ENCODE measurements at regions not wholly inside any gene's neighbourhood (a gene's known extent, or its start where the extent isn't known, plus 50 kb on each side); places are given as distances from the start of the nearest gene placed in this dataset.
A peak's percentile ranks its signal among the peaks of the same experiment; 100 is the strongest.

GRCh38 chr3:8156831-8157230 is 344.8 kb upstream of the LMCD1 start:
- no peak for TF ChIP-seq CTCF (IDR thresholded peaks at IDR 0.05; ENCODE audit: insufficient read depth, low read length, severe bottlenecking)
- Histone ChIP-seq H3K4me3 (ENCODE audit: low read depth, low read length) (no peak overlapping the region), H3K36me3 (ENCODE audit: control insufficient read depth, insufficient read depth, low read length) (no peaks in the 10 kb centered on the region), H3K27me3 (ENCODE audit: control insufficient read depth, insufficient read depth, low read length) (no peaks in the 10 kb centered on the region)
- FAIRE-seq = no peak
- no peak for DNase-seq (ENCODE audit: low read depth)

DNA sequence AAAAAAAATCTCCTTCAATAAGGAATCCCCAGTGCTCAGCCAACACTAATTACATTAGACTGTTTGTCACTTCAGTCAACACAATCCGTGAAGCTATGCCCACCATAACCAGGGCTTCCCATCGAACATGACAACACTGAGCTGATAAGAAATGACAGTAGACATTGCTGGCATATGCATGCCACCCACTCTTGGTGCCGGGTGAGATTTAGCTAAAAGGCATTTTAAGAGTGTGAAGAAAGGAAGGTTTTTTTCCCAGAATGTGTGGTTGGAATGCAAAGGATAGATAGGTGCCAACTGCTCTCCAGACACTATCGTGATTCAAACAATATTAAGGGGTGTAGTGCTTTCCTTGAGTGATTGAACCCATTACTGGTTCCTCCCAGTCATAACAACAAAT is 344.0 kb upstream of the LMCD1 start:
- no peaks in the 10 kb centered on the region for H3K27me3 ChIP-seq (ENCODE audit: control insufficient read depth, insufficient read depth, low read length)
- H3K4me3 ChIP-seq (ENCODE audit: low read depth, low read length) = no peak overlapping the region
- FAIRE-seq = no peak
- TF ChIP-seq CTCF (IDR thresholded peaks at IDR 0.05; ENCODE audit: insufficient read depth, low read length, severe bottlenecking) = no peak
- H3K36me3 ChIP-seq (ENCODE audit: control insufficient read depth, insufficient read depth, low read length) = no peaks in the 10 kb centered on the region
- no peak for DNase-seq (ENCODE audit: low read depth)

- DNase-seq (ENCODE audit: low read depth) = peak; percentile 50
- no peak for FAIRE-seq
- Histone ChIP-seq H3K4me3 (ENCODE audit: low read depth, low read length) (no peak overlapping the region), H3K27me3 (ENCODE audit: control insufficient read depth, insufficient read depth, low read length) (no peaks in the 10 kb centered on the region), H3K36me3 (ENCODE audit: control insufficient read depth, insufficient read depth, low read length) (no peaks in the 10 kb centered on the region)
- no peak for TF ChIP-seq CTCF (IDR thresholded peaks at IDR 0.05; ENCODE audit: insufficient read depth, low read length, severe bottlenecking)
These were observed 337.5 kb upstream of the LMCD1 start for GRCh38 chr3:8164145-8164544.

DNA sequence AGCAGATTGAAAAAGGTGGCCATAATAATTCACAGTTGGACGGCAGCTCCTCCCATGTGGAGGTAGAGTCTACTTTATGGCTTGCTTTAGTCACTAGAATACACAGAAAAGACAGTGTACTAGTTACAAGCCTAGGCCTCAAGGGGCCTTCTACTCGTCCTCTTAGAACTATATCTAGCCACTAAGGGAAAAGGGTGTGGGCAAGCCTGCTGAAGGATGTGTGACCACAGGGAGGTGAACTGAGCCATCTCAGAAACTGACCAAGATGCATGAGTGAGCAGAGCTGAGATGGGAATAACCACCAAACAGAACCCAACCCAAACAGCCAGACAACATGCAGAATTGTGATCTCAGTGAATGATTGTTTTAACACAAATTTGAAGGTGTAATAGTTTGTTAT is 335.6 kb upstream of the LMCD1 start:
- DNase-seq (ENCODE audit: low read depth) = no peak

DNA sequence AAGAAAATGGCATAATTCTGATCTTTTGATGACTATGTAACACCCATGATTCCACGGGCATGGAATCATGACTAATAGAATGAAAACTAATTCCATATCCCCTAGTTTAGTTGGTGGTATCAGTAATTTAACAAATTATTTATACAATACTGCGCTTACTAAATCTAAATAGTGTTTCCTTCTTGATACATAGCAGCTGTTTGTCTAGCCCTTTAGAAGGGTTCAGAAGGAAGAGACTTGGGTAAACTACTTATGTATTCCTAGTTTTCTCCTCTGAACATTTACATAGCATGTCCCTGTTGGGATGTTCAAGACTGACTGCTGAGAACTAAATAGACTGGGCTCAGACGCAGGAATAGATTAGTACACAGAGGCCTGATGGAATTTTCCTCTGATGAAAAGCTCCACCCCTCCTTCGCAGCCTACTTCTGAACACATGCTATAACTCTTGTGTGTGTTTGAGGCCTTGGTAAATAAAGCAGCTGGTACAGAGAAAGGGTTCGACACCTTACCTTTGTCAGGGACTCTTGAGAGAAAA is 330.6 kb upstream of the LMCD1 start:
- no peak for FAIRE-seq

More for the DNA sequence above, 335.6 kb upstream of the LMCD1 start:
- no peak for FAIRE-seq
- Histone ChIP-seq H3K4me3 (ENCODE audit: low read depth, low read length) (no peak overlapping the region), H3K36me3 (ENCODE audit: control insufficient read depth, insufficient read depth, low read length) (no peaks in the 10 kb centered on the region), H3K27me3 (ENCODE audit: control insufficient read depth, insufficient read depth, low read length) (no peaks in the 10 kb centered on the region)
- TF ChIP-seq CTCF (IDR thresholded peaks at IDR 0.05; ENCODE audit: insufficient read depth, low read length, severe bottlenecking) = no peak

More for the DNA sequence above, 330.6 kb upstream of the LMCD1 start:
- Histone ChIP-seq H3K4me3 (ENCODE audit: low read depth, low read length) (no peak overlapping the region), H3K36me3 (ENCODE audit: control insufficient read depth, insufficient read depth, low read length) (no peaks in the 10 kb centered on the region), H3K27me3 (ENCODE audit: control insufficient read depth, insufficient read depth, low read length) (no peaks in the 10 kb centered on the region)
- TF ChIP-seq CTCF (IDR thresholded peaks at IDR 0.05; ENCODE audit: insufficient read depth, low read length, severe bottlenecking) = no peak
- DNase-seq (ENCODE audit: low read depth) = no peak

All from bronchial epithelial cell (primary cell).